ENCODE measurements at regions not wholly inside any gene's neighbourhood (a gene's known extent, or its start where the extent isn't known, plus 50 kb on each side); places are given as distances from the start of the nearest gene placed in this dataset.
A peak's percentile ranks its signal among the peaks of the same experiment; 100 is the strongest.
"Not testable (repeated sequence)": the region's sequence is repeated elsewhere in the genome, so short reads cannot be mapped to it uniquely, and the experiment has no call there.

- no peak for DNase-seq
- Histone ChIP-seq H3K27ac (ENCODE audit: low read length) (no peak overlapping the region), H3K4me3 (ENCODE audit: low read length) (no peak overlapping the region), H2AFZ (ENCODE audit: low read length) (no peak overlapping the region), H3F3A (ENCODE audit: insufficient read depth, low read length) (no peaks in the 10 kb centered on the region), H3K9ac (ENCODE audit: low read length) (no peak overlapping the region), H4K20me1 (ENCODE audit: insufficient read depth, low read length) (no peaks in the 10 kb centered on the region), H3K79me2 (ENCODE audit: low read length) (no peaks in the 10 kb centered on the region), H3K4me2 (ENCODE audit: low read depth, low read length) (no peak overlapping the region), H3K36me3 (replicated peaks; ENCODE audit: insufficient read depth, low read length) (no peaks in the 10 kb centered on the region), H3K27me3 (replicated peaks; ENCODE audit: insufficient read depth, low read length) (no peaks in the 10 kb centered on the region), H3K4me1 (ENCODE audit: low read length) (peaks cover 20% of the 10 kb centered on the region), H3K9me3 (replicated peaks; ENCODE audit: insufficient read depth, low read length) (no peaks in the 10 kb centered on the region), H3K9me2 (replicated peaks; ENCODE audit: insufficient read depth, low read length) (no peaks in the 10 kb centered on the region)
- TF ChIP-seq EZH2 (optimal IDR thresholded peaks at IDR 0.05; ENCODE audit: low read depth, low read length) (no peak), EZH2phosphoT487 (IDR thresholded peaks at IDR 0.05; ENCODE audit: low read length) (no peak), CTCF (IDR thresholded peaks at IDR 0.05; ENCODE audit: low read length) (no peak)
Measured at GRCh38 chr11:46212720-46213119, 64.7 kb upstream of the CREB3L1 start.

- H3K36me3 ChIP-seq (replicated peaks; ENCODE audit: insufficient read depth, low read length): no peaks in the 10 kb centered on the region
- no peaks in the 10 kb centered on the region for H3K79me2 ChIP-seq (ENCODE audit: low read length)
- no peaks in the 10 kb centered on the region for H4K20me1 ChIP-seq (ENCODE audit: insufficient read depth, low read length)
- TF ChIP-seq EZH2phosphoT487 (IDR thresholded peaks at IDR 0.05; ENCODE audit: low read length) (no peak), EZH2 (optimal IDR thresholded peaks at IDR 0.05; ENCODE audit: low read depth, low read length) (no peak), CTCF (IDR thresholded peaks at IDR 0.05; ENCODE audit: low read length) (no peak)
- no peak overlapping the region for H3K9ac ChIP-seq (ENCODE audit: low read length)
- H3K9me3 ChIP-seq (replicated peaks; ENCODE audit: insufficient read depth, low read length): no peaks in the 10 kb centered on the region
- no peak overlapping the region for H3K27ac ChIP-seq (ENCODE audit: low read length)
- H3K4me2 ChIP-seq (ENCODE audit: low read depth, low read length): no peak overlapping the region
- H3K27me3 ChIP-seq (replicated peaks; ENCODE audit: insufficient read depth, low read length): no peaks in the 10 kb centered on the region
- H2AFZ ChIP-seq (ENCODE audit: low read length): peak overlapping the region; percentile 72; the same call in 1 of the 2 replicates
- no peak overlapping the region for H3K4me3 ChIP-seq (ENCODE audit: low read length)
- DNase-seq: no peak
- peaks cover 20% of the 10 kb centered on the region for H3K4me1 ChIP-seq (ENCODE audit: low read length)
- H3F3A ChIP-seq (ENCODE audit: insufficient read depth, low read length): no peaks in the 10 kb centered on the region
- no peaks in the 10 kb centered on the region for H3K9me2 ChIP-seq (replicated peaks; ENCODE audit: insufficient read depth, low read length)
Measured at GRCh38 chr11:46210856-46211255, 66.6 kb upstream of the CREB3L1 start.

- Histone ChIP-seq H3K27me3 (replicated peaks; ENCODE audit: insufficient read depth, low read length) (no peaks in the 10 kb centered on the region), H2AFZ (ENCODE audit: low read length) (peak overlapping the region; percentile 72), H4K20me1 (ENCODE audit: insufficient read depth, low read length) (no peaks in the 10 kb centered on the region), H3K9ac (ENCODE audit: low read length) (no peak overlapping the region), H3K4me3 (ENCODE audit: low read length) (peak overlapping the region; percentile 19), H3K27ac (ENCODE audit: low read length) (peak overlapping the region; percentile 27), H3K9me3 (replicated peaks; ENCODE audit: insufficient read depth, low read length) (no peaks in the 10 kb centered on the region), H3K36me3 (replicated peaks; ENCODE audit: insufficient read depth, low read length) (no peaks in the 10 kb centered on the region), H3K79me2 (ENCODE audit: low read length) (no peaks in the 10 kb centered on the region), H3K4me2 (ENCODE audit: low read depth, low read length) (peak overlapping the region; percentile 63), H3K4me1 (ENCODE audit: low read length) (peaks cover 14% of the 10 kb centered on the region), H3F3A (ENCODE audit: insufficient read depth, low read length) (no peaks in the 10 kb centered on the region), H3K9me2 (replicated peaks; ENCODE audit: insufficient read depth, low read length) (no peaks in the 10 kb centered on the region)
- peak; percentile 77 for DNase-seq
- TF ChIP-seq CTCF (IDR thresholded peaks at IDR 0.05; ENCODE audit: low read length) (no peak), EZH2 (optimal IDR thresholded peaks at IDR 0.05; ENCODE audit: low read depth, low read length) (no peak), EZH2phosphoT487 (IDR thresholded peaks at IDR 0.05; ENCODE audit: low read length) (no peak)
Measured at GRCh38 chr11:46210133-46210636, 67.3 kb upstream of the CREB3L1 start.

GRCh38 chr11:46209624-46210023 is 67.8 kb upstream of the CREB3L1 start:
- not testable (repeated sequence) for H3F3A ChIP-seq (ENCODE audit: insufficient read depth, low read length); H3K27me3 ChIP-seq (replicated peaks; ENCODE audit: insufficient read depth, low read length); H3K9me2 ChIP-seq (replicated peaks; ENCODE audit: insufficient read depth, low read length); H3K36me3 ChIP-seq (replicated peaks; ENCODE audit: insufficient read depth, low read length); H3K9me3 ChIP-seq (replicated peaks; ENCODE audit: insufficient read depth, low read length); H4K20me1 ChIP-seq (ENCODE audit: insufficient read depth, low read length); H3K9ac ChIP-seq (ENCODE audit: low read length); H3K79me2 ChIP-seq (ENCODE audit: low read length); DNase-seq
- Histone ChIP-seq H2AFZ (ENCODE audit: low read length) (peak overlapping the region; percentile 72), H3K4me2 (ENCODE audit: low read depth, low read length) (peak overlapping the region; percentile 63; the same call in 1 of the 2 replicates), H3K27ac (ENCODE audit: low read length) (peak overlapping the region; percentile 27; the same call in 1 of the 2 replicates), H3K4me3 (ENCODE audit: low read length) (0 out of 2 replicates have a peak overlapping the region, but pooled peaks have one; percentile 19), H3K4me1 (ENCODE audit: low read length) (peaks cover 13% of the 10 kb centered on the region)
